Testis (tissue), 2 donors: ENCODE measurements at regions not wholly inside any gene's neighbourhood (a gene's known extent, or its start where the extent isn't known, plus 50 kb on each side); places are given as distances from the start of the nearest gene placed in this dataset.

ENCODE experiments used
- CTCF ChIP-seq, 3 experiments: fragments of 450-650 bp in 2 of 3; fragments of 200-600 bp in 1 of 3; sonication (generic) in 1 of 3; IDR thresholded peaks; one replicate each; pipeline ENCODE4 v1.5.1; 2016 to 2019; ENCODE audit warnings: antibody characterized with exemption in 3 of 3, mild to moderate bottlenecking in 2 of 3, moderate library complexity in 1 of 3
- POLR2A ChIP-seq: fragments of 450-650 bp; IDR thresholded peaks from one replicate; pipeline ENCODE4 v1.6.1; 2017; ENCODE audit warnings: antibody characterized with exemption, mild to moderate bottlenecking, moderate library complexity

DNA sequence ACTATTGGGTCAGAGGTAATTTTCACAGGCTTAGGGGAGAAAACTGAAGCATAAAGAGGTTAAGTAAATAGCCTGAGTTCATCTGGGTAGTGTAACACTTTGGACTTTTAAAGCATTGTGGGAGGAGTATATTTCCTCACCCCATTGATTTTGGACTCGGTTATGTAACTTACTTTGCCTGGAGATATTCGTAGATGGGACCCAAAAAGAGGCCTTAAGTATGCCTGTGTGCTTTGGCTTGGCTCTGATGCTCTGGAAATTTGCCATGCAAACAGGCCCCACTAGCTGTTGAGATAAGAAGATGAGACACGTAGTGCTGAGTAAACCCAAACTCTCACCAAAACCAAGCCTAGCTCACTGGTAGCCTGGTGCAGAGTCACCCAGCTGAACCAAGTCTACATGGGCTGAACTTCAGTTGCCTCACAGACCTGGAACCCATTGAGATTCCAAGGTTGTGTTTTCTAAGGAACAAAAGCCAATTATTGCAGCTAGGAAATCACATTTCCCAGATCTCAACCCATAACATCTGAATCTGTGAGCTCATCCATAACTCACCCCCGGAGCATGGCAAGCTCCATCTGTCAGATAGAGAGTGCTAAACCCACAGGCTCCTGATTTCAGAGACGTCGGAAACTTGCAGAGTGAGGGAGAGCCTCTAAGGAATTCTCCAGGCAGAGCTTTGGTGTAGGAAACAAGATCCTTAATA lies 536.0 kb upstream of the C16orf82 start:
- no peak for TF ChIP-seq CTCF (IDR thresholded peaks at IDR 0.05)
- TF ChIP-seq POLR2A: no peak
